GM12864 (cell line): ENCODE measurements at regions not wholly inside any gene's neighbourhood (a gene's known extent, or its start where the extent isn't known, plus 50 kb on each side); places are given as distances from the start of the nearest gene placed in this dataset.

ENCODE experiments used
- DNase-seq: peaks from one replicate; pipeline ENCODE4 v3.0.0-alpha.2; 2011; ENCODE audit warnings: low read depth
- H3K4me3 ChIP-seq: 2 replicates; pipeline ENCODE4 v1.5.1; 2011; ENCODE audit warnings: mild to moderate bottlenecking, low read depth, low read length, control low read depth
- TF ChIP-seq, protein P1 (sequence below): IDR thresholded peaks from 2 replicates; pipeline ENCODE4 v1.5.1; 2011; ENCODE audit warnings: low read depth, mild to moderate bottlenecking, moderate library complexity, low read length, control low read depth, inconsistent platforms; ENCODE audit errors: missing control alignments

GRCh38 chr10:123257904-123258456 lies 103.8 kb downstream of the BUB3 start:
- H3K4me3 ChIP-seq = no peak overlapping the region
- TF ChIP-seq, protein P1, sequence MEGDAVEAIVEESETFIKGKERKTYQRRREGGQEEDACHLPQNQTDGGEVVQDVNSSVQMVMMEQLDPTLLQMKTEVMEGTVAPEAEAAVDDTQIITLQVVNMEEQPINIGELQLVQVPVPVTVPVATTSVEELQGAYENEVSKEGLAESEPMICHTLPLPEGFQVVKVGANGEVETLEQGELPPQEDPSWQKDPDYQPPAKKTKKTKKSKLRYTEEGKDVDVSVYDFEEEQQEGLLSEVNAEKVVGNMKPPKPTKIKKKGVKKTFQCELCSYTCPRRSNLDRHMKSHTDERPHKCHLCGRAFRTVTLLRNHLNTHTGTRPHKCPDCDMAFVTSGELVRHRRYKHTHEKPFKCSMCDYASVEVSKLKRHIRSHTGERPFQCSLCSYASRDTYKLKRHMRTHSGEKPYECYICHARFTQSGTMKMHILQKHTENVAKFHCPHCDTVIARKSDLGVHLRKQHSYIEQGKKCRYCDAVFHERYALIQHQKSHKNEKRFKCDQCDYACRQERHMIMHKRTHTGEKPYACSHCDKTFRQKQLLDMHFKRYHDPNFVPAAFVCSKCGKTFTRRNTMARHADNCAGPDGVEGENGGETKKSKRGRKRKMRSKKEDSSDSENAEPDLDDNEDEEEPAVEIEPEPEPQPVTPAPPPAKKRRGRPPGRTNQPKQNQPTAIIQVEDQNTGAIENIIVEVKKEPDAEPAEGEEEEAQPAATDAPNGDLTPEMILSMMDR = no peak
- DNase-seq = no peak

GRCh38 chr10:123259081-123259480 lies 104.9 kb downstream of the BUB3 start:
- H3K4me3 ChIP-seq = no peak overlapping the region
- no peak for DNase-seq
- TF ChIP-seq, protein P1 = no peak

DNA sequence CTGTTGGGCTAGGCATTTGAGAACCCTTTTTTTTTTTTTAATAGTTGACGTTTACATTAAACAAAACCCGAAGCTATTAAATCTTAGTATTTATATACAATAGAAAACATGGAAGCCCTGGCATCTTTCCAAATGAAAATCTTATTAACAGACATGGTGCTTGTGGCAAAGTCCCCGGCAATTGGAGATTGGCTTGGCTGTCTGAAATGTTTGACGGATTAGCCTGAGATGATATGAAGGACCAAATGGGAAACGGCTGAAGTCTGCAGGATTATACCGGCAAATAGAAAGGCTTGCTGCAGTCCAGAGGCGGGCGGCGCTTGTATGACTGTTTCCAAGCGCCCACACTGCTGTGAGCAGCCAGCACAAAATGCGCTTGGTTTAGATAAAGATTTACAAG lies 105.6 kb downstream of the BUB3 start:
- TF ChIP-seq, protein P1 = no peak
- no peak overlapping the region for H3K4me3 ChIP-seq
- DNase-seq = no peak

DNA sequence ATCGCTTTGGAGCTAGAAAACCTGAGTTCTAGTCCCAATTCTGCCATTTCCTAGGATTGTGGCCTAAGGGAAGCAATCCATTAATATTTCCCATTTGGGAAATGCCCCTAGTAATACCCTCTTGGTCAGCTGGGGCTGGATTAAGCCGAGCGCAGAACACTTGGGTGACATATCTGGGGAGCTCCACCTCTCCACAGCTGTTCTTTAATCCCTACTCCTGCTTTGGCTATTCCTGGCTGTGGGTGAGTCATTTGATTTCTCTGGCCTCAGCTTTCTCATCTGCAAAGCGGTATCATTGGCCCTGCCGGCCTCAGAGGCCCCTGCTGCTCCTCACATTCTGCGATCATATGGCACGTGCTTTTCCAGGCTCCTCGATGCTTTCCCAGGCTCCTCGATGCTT lies 108.3 kb downstream of the BUB3 start:
- DNase-seq = no peak
- no peak overlapping the region for H3K4me3 ChIP-seq
- TF ChIP-seq, protein P1 = no peak

DNA sequence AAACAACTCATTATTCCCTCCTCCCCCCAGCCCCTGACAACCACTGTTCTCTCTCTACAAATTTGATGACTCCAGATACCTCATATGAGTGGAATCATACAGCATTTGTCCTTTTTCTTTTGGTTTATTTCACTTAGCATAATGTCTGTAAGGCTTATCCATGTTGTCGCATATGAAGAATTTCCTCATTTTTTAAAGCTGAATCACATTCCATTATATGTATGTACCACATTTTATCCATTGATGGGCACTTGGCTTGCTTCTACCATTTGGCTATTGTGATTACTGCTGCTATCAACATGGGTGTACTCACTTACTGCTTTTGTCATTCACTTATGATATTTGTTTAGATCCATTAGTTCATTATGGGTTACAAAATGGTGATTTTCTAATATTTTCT lies 112.8 kb downstream of the BUB3 start:
- TF ChIP-seq, protein P1 = no peak
- no peak overlapping the region for H3K4me3 ChIP-seq
- no peak for DNase-seq

DNA sequence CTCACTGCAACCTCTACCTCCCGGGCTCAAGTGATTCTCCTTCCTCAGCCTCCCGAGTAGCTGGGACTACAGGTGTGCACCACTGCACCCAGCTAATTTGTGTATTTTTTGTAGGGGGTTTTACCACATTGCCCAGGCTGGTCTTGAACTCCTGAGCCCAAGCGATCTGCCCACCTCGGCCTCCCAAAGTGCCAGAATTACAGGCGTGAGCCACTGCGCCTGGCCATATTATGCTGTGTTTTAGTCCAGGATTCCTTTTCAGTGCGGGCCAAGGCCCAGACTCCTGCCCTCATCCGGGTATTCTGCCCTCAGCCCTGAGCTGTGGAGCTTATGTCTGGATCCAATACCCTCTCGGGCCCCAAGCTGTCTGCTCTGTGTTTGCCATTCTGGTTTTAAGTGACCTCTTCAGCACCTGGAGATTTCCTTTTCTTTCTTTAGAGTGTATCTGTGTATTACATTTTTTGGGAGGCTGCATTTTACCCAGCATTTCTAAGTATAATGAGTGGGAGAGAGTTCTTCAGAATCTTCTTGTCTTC lies 114.9 kb downstream of the BUB3 start:
- TF ChIP-seq, protein P1 = no peak
- DNase-seq = no peak
- H3K4me3 ChIP-seq = no peak overlapping the region

DNA sequence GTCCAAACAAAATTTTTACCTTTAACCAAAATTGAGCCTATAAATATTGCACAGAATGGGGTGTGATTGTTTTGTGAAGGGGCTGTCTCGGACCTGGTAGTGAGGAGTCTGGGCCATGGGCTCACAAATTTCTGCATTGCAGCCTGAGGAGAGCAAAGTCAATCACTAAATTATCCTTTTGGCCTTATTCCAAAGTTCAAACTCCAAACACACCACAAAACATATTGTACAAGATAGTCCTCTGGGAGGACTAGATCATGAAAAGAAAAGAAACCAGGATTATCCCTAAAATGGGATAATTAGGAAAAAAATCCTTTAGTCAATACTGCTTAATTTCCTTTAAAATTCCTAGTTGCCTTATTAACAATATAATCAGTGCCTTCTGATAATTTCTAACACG lies 115.5 kb downstream of the BUB3 start:
- no peak overlapping the region for H3K4me3 ChIP-seq
- TF ChIP-seq, protein P1 = no peak
- DNase-seq = no peak
